ENCODE measurements at regions not wholly inside any gene's neighbourhood (a gene's known extent, or its start where the extent isn't known, plus 50 kb on each side); places are given as distances from the start of the nearest gene placed in this dataset.

GRCh38 chr12:94702696-94703095, 52.3 kb upstream of the TMCC3 start:
- TF ChIP-seq CTCF (IDR thresholded peaks at IDR 0.05) (no peak), POLR2A (IDR thresholded peaks at IDR 0.05) (no peak)

Measured in suprapubic skin (tissue), 3 donors.